H9 (cell line): ENCODE measurements at regions not wholly inside any gene's neighbourhood (a gene's known extent, or its start where the extent isn't known, plus 50 kb on each side); places are given as distances from the start of the nearest gene placed in this dataset.

Experiments used
- DNase-seq: peaks from one replicate; pipeline ENCODE4 v3.0.0-alpha.2; 2017
- H2AFZ ChIP-seq: one replicate; pipeline ENCODE4 v1.6.1; 2013; ENCODE audit warnings: mild to moderate bottlenecking, low read length, control low read depth, moderate library complexity
- H2AK5ac ChIP-seq: 2 replicates; pipeline ENCODE4 v1.6.1; 2013; ENCODE audit warnings: low read length, control low read depth, mixed read lengths; ENCODE audit not compliant: insufficient read length
- H2BK120ac ChIP-seq: one replicate; pipeline ENCODE4 v1.6.1; 2013; ENCODE audit warnings: low read depth, mild to moderate bottlenecking, low read length, control low read depth, inconsistent platforms; ENCODE audit not compliant: poor library complexity, severe bottlenecking
- H2BK12ac ChIP-seq: 2 replicates; pipeline ENCODE4 v1.6.1; 2013; ENCODE audit warnings: low read length, control low read depth, mixed read lengths, low read depth; ENCODE audit not compliant: insufficient read length
- H2BK15ac ChIP-seq: 2 replicates; pipeline ENCODE4 v1.6.1; 2013; ENCODE audit warnings: low read depth, low read length, control low read depth
- H2BK20ac ChIP-seq: one replicate; pipeline ENCODE4 v1.6.1; 2013; ENCODE audit warnings: low read depth, mild to moderate bottlenecking, low read length, control low read depth, inconsistent platforms; ENCODE audit not compliant: poor library complexity, severe bottlenecking
- H2BK5ac ChIP-seq: 2 replicates; pipeline ENCODE4 v1.6.1; 2013; ENCODE audit warnings: low read length, control low read depth, mixed read lengths; ENCODE audit not compliant: insufficient read length
- H3K14ac ChIP-seq: 2 replicates; pipeline ENCODE4 v1.6.1; 2013; ENCODE audit warnings: low read length, control low read depth; ENCODE audit not compliant: insufficient read depth
- H3K18ac ChIP-seq: 2 replicates; pipeline ENCODE4 v1.6.1; 2013; ENCODE audit warnings: low read depth, mild to moderate bottlenecking, mixed read lengths, low read length, control low read depth; ENCODE audit not compliant: insufficient read length
- H3K23ac ChIP-seq: 2 replicates; pipeline ENCODE4 v1.6.1; 2013; ENCODE audit warnings: low read length, control low read depth, mixed read lengths, low read depth; ENCODE audit not compliant: insufficient read length
- H3K23me2 ChIP-seq: 2 replicates; pipeline ENCODE4 v1.6.1; 2013; ENCODE audit warnings: low read depth, mild to moderate bottlenecking, mixed read lengths, low read length, control low read depth; ENCODE audit not compliant: insufficient read length, poor library complexity, severe bottlenecking
- H3K27ac ChIP-seq: 2 replicates; pipeline ENCODE4 v1.5.1; 2013; ENCODE audit warnings: low read length, control low read depth, mixed read lengths, low read depth; ENCODE audit not compliant: insufficient read length
- H3K27me3 ChIP-seq: 2 replicates; pipeline ENCODE4 v1.6.1; 2013; ENCODE audit warnings: low read length, control low read depth, inconsistent platforms; ENCODE audit not compliant: insufficient read depth
- H3K4ac ChIP-seq: 2 replicates; pipeline ENCODE4 v1.6.1; 2013; ENCODE audit warnings: low read depth, mild to moderate bottlenecking, control low read depth, inconsistent platforms, low read length, moderate library complexity
- H3K4me1 ChIP-seq: 2 replicates; pipeline ENCODE4 v1.6.1; 2013; ENCODE audit warnings: low read length, control low read depth, inconsistent platforms; ENCODE audit not compliant: insufficient read depth
- H3K4me2 ChIP-seq: 2 replicates; pipeline ENCODE4 v1.6.1; 2013; ENCODE audit warnings: low read length, control low read depth, mixed read lengths; ENCODE audit not compliant: insufficient read length, insufficient read depth
- H3K56ac ChIP-seq: 2 replicates; pipeline ENCODE4 v1.6.1; 2013; ENCODE audit warnings: low read depth, mild to moderate bottlenecking, mixed read lengths, low read length, control low read depth; ENCODE audit not compliant: insufficient read length
- H3K79me1 ChIP-seq: 2 replicates; pipeline ENCODE4 v1.6.1; 2013; ENCODE audit warnings: low read depth, mild to moderate bottlenecking, moderate library complexity, low read length, control low read depth, inconsistent platforms; ENCODE audit not compliant: insufficient read depth, poor library complexity, severe bottlenecking
- H3K79me2 ChIP-seq: 2 replicates; pipeline ENCODE4 v1.6.1; 2013; ENCODE audit warnings: low read length, control low read depth, inconsistent platforms; ENCODE audit not compliant: insufficient read depth
- H3K9ac ChIP-seq: 2 replicates; pipeline ENCODE4 v1.6.1; 2013; ENCODE audit warnings: low read length, control low read depth, mixed read lengths; ENCODE audit not compliant: insufficient read length; ENCODE audit errors: extremely low read depth
- H3K9me3 ChIP-seq: one replicate; pipeline ENCODE4 v1.6.1; 2013; ENCODE audit warnings: low read depth, low read length, inconsistent platforms; ENCODE audit not compliant: control insufficient read depth
- H3T11ph ChIP-seq: one replicate; pipeline ENCODE4 v1.6.1; 2013; ENCODE audit warnings: mild to moderate bottlenecking, low read length, control low read depth, inconsistent platforms
- H4K20me1 ChIP-seq: one replicate; pipeline ENCODE4 v1.6.1; 2013; ENCODE audit not compliant: control insufficient read depth, insufficient read length, insufficient read depth
- H4K5ac ChIP-seq: 2 replicates; pipeline ENCODE4 v1.6.1; 2013; ENCODE audit warnings: low read depth, mild to moderate bottlenecking, mixed read lengths, low read length, control low read depth; ENCODE audit not compliant: insufficient read length
- H4K8ac ChIP-seq: replicated peaks from 2 replicates; pipeline ENCODE4 v1.6.1; 2013; ENCODE audit warnings: low read length, control low read depth, mixed read lengths, low read depth; ENCODE audit not compliant: insufficient read length
- H4K91ac ChIP-seq: 2 replicates; pipeline ENCODE4 v1.6.1; 2013; ENCODE audit warnings: low read depth, mild to moderate bottlenecking, moderate library complexity, mixed read lengths, low read length, control low read depth; ENCODE audit not compliant: insufficient read length
- H3K27ac Mint-ChIP-seq, 3 experiments: 2 replicates in 2 of 3; 3 replicates in 1 of 3; pipeline ENCODE4 v1.8.0; 2020 to 2021; ENCODE audit warnings: mixed read lengths in 3 of 3, mild to moderate bottlenecking in 1 of 3, moderate library complexity in 1 of 3
- H3K27me3 Mint-ChIP-seq: 2 replicates; pipeline ENCODE4 v1.8.0; 2021; ENCODE audit warnings: low read depth, mild to moderate bottlenecking, moderate library complexity, mixed read lengths
- H3K36me3 Mint-ChIP-seq, 3 experiments: 2 replicates in 2 of 3; 3 replicates in 1 of 3; pipeline ENCODE4 v1.8.0; 2020 to 2021; ENCODE audit warnings: low read depth in 3 of 3, mixed read lengths in 3 of 3; ENCODE audit not compliant: insufficient read depth in 1 of 3
- H3K4me1 Mint-ChIP-seq, 2 experiments: 2 replicates each; pipeline ENCODE4 v1.8.0; 2020; ENCODE audit warnings: mixed read lengths in 2 of 2
- H3K4me3 Mint-ChIP-seq, 2 experiments: 2 replicates in 1 of 2; 3 replicates in 1 of 2; pipeline ENCODE4 v1.8.0; 2020 to 2021; ENCODE audit warnings: mild to moderate bottlenecking in 2 of 2, mixed read lengths in 2 of 2, moderate library complexity in 1 of 2
- H3K9me3 Mint-ChIP-seq, 2 experiments: 2 replicates in 1 of 2; 3 replicates in 1 of 2; pipeline ENCODE4 v1.8.0; 2020; ENCODE audit warnings: mild to moderate bottlenecking in 2 of 2, mixed read lengths in 2 of 2, moderate library complexity in 1 of 2
- CTCF ChIP-seq: fragments of 200-600 bp; sonication (generic); conservative IDR thresholded peaks from 3 replicates; pipeline ENCODE4 v1.8.0; 2021; ENCODE audit warnings: antibody characterized with exemption, mild to moderate bottlenecking
- WGBS: extraction: QIAGEN DNeasy Blood & Tissue Kit; methylation state at CpG from one replicate; pipeline ENCODE4 v1.1.7; 2013; ENCODE audit warnings: missing lambda C conversion rate, low lambda C conversion rate, mixed read lengths; ENCODE audit not compliant: insufficient read length; ENCODE audit errors: extremely low coverage; 5-methylcytosine and 5-hydroxymethylcytosine counted together

GRCh38 chr16:77650761-77651160, 71.6 kb upstream of the NUDT7 start:
- Histone ChIP-seq H2AFZ (no peak overlapping the region), H4K8ac (no peak overlapping the region), H3K56ac (no peak overlapping the region), H3K79me1 (no peaks in the 10 kb centered on the region), H2BK20ac (no peak overlapping the region), H3K23ac (no peak overlapping the region), H3K27ac (no peak overlapping the region), H3K4ac (no peak overlapping the region), H2BK120ac (no peak overlapping the region), H2AK5ac (no peak overlapping the region), H2BK12ac (no peak overlapping the region), H4K20me1 (no peaks in the 10 kb centered on the region), H3K4me2 (no peak overlapping the region), H2BK15ac (no peak overlapping the region), H2BK5ac (no peak overlapping the region), H3K27me3 (no peaks in the 10 kb centered on the region), H3K23me2 (no peaks in the 10 kb centered on the region), H4K5ac (no peak overlapping the region), H3T11ph (no peak overlapping the region), H3K18ac (no peak overlapping the region), H4K91ac (no peak overlapping the region), H3K14ac (no peak overlapping the region), H3K9me3 (no peaks in the 10 kb centered on the region), H3K79me2 (no peaks in the 10 kb centered on the region), H3K9ac (no peak overlapping the region), H3K4me1 (no peaks in the 10 kb centered on the region)
- TF ChIP-seq CTCF = no peak
- no peak for DNase-seq
- no peaks in the 10 kb centered on the region for H3K36me3 Mint-ChIP-seq
- H3K4me3 Mint-ChIP-seq = no peak overlapping the region
- no CpG with 5 or more reads among the region's 3 CpGs for WGBS
- no peaks in the 10 kb centered on the region for H3K9me3 Mint-ChIP-seq
- H3K27ac Mint-ChIP-seq = no peak overlapping the region
- H3K4me1 Mint-ChIP-seq = no peaks in the 10 kb centered on the region
- H3K27me3 Mint-ChIP-seq = peaks cover 5% of the 10 kb centered on the region
